ENCODE measurements at regions not wholly inside any gene's neighbourhood (a gene's known extent, or its start where the extent isn't known, plus 50 kb on each side); places are given as distances from the start of the nearest gene placed in this dataset.

GRCh38 chr2:16485251-16485650 is 180.4 kb downstream of the CYRIA start:
- TF ChIP-seq SUZ12 (IDR thresholded peaks at IDR 0.05), result no peak
- no peak for TF ChIP-seq FOXM1 (IDR thresholded peaks at IDR 0.05; ENCODE audit: borderline replicate concordance)
- no peak for TF ChIP-seq FOXA1 (IDR thresholded peaks at IDR 0.05)
- TF ChIP-seq FOXK2 (IDR thresholded peaks at IDR 0.05), result no peak
- TF ChIP-seq PKNOX1 (IDR thresholded peaks at IDR 0.05), result no peak
- TF ChIP-seq NFRKB (IDR thresholded peaks at IDR 0.05), result no peak
- TF ChIP-seq BHLHE40 (IDR thresholded peaks at IDR 0.05; ENCODE audit: borderline replicate concordance), result no peak
